ENCODE measurements at regions not wholly inside any gene's neighbourhood (a gene's known extent, or its start where the extent isn't known, plus 50 kb on each side); places are given as distances from the start of the nearest gene placed in this dataset.

DNA sequence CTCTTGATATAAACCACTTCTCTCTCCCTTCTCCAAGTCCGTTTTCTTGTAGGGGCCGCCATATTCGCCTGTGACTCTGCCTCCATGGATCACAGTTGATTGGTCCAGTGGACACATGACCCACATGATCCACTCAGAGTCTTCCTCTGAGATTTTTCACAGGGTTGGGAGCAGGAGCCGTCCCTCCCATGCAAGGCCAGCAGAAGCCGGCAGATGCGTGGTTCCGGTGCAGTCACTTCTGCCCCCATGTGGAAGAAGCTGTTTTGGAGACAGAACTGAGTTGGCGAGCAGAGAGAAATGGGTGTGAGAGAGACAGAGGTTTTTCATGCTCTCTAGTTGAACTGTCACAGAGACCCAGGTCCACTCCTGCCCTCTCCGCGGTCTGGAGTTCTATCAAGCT lies 83.3 kb downstream of the C16orf95 start:
- DNase-seq (ENCODE audit: low read depth): peak; percentile 30
- peak; percentile 16 for TF ChIP-seq CTCF (IDR thresholded peaks at IDR 0.05; ENCODE audit: insufficient read depth, low read depth, low read length, missing control alignments)
- H3K4me3 ChIP-seq (ENCODE audit: low read depth, low read length): no peak overlapping the region

DNA sequence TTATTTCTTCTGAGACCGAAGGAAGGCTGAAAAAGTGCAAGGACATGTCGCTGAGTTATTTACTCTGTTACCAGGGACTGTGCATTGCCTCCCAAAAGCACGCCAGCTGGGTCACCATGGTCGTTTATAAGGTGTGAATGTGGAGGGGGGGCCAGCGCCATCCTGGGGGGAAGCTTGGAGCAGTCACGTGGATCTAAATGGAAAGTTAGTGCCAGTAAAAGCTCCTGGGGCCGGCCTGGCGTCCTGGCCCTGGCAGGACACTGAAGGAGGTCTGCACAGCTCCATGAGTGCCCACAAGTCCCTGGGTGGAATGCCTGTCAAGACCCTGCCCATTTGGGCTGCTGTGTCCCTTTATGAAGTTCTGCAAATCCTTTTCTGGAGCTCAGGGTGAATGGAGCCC lies 82.6 kb downstream of the C16orf95 start:
- no peak for DNase-seq (ENCODE audit: low read depth)
- TF ChIP-seq CTCF (IDR thresholded peaks at IDR 0.05; ENCODE audit: insufficient read depth, low read depth, low read length, missing control alignments): no peak
- no peak overlapping the region for H3K4me3 ChIP-seq (ENCODE audit: low read depth, low read length)

GRCh38 chr16:87235810-87236515 lies 81.2 kb downstream of the C16orf95 start:
- H3K4me3 ChIP-seq (ENCODE audit: low read depth, low read length): no peak overlapping the region
- no peak for TF ChIP-seq CTCF (IDR thresholded peaks at IDR 0.05; ENCODE audit: insufficient read depth, low read depth, low read length, missing control alignments)
- DNase-seq (ENCODE audit: low read depth): peak; percentile 17

DNA sequence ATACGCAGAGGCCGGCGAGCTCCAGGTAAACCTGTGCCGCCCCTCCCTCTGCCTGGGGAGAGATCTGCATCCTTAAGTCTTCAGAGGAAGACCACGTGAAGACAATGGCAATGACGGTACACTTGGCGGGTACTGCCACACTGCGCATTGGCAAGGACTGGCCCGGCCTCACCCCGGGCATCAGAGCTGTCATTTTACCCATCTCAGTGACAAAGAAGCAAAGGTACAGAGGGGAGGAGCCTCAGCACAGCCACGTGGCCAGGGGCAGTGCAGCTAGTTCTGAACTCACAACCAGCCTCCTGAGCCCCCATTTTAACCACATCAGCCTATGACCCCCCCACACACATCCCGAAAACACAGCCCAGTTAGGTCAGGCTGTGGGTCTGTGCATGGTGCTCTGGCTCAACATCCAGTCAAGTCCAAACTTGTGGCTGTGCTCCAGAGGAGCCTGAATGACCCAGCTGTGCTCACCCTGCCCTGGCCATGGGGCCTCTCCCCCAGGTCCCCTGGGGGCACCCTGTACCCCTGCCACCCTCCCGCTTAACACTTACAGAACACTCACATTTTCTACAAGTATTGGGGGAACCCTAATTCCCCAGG lies 80.6 kb downstream of the C16orf95 start:
- TF ChIP-seq CTCF (IDR thresholded peaks at IDR 0.05; ENCODE audit: insufficient read depth, low read depth, low read length, missing control alignments): no peak
- no peak for DNase-seq (ENCODE audit: low read depth)
- H3K4me3 ChIP-seq (ENCODE audit: low read depth, low read length): no peak overlapping the region

DNA sequence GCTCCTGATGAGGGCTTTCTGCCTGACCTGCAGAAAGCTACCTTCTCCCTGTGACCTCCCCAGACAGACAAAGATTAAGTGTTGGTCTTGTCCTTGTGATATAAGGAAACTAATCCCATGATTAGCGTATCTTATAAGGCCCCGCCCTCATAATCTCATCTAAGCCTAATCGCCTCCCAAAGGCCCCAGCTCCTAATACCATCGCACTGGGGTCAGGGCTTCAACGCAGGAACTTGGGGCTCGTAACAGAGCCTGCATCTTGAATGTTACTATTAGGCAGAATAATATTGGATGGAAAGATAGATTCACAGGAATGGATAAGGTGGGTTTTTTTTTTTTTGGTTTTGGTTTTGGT lies 78.9 kb downstream of the C16orf95 start:
- no peak for TF ChIP-seq CTCF (IDR thresholded peaks at IDR 0.05; ENCODE audit: insufficient read depth, low read depth, low read length, missing control alignments)
- no peak for DNase-seq (ENCODE audit: low read depth)
- no peak overlapping the region for H3K4me3 ChIP-seq (ENCODE audit: low read depth, low read length)

DNA sequence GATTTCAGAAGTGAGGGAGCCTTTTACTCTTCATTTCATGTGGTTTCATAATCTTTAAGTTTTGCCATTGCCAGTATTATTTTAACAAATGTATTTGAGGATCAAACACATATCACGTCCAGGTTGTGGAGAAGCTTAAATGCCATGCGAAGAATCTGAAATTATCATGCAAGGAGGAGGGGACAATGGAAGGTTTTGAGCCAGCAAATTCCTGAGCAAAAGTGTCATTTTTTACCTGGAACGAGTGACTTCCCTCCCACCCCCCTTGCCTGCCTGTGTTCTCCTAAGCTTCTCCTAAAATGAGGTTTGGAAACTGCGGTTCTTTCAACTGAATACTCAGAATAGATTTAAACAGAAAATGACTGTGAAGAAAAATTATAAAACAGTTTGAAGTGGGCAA lies 77.6 kb downstream of the C16orf95 start:
- no peak for TF ChIP-seq CTCF (IDR thresholded peaks at IDR 0.05; ENCODE audit: insufficient read depth, low read depth, low read length, missing control alignments)
- H3K4me3 ChIP-seq (ENCODE audit: low read depth, low read length): no peak overlapping the region
- DNase-seq (ENCODE audit: low read depth): no peak

All from GM12865 (cell line).